ENCODE measurements at regions not wholly inside any gene's neighbourhood (a gene's known extent, or its start where the extent isn't known, plus 50 kb on each side); places are given as distances from the start of the nearest gene placed in this dataset.

DNA sequence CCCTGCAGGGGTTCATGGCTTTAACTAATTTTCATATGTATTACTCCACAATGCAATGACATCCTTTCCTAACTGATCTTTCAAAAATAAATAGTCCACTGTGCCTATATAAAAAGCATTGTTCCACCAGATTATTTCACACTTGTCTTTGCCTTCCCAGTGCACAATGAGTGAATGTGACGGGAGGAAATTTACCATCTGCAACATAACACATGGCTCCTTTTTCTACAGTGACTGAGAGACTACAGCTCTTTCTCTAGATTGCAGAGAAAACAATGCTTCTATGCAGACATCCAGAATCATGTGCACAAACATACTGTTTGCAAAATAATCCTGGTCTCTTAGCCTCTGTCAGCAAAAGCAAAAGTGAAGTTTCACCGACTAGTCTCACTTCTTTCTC lies 483.7 kb upstream of the PIK3R1 start:
- Histone ChIP-seq H3F3A (replicated peaks; ENCODE audit: insufficient read depth) (no peaks in the 10 kb centered on the region), H3K9me2 (0 out of 2 replicates have a peak, but pooled peaks cover 2% of the 10 kb centered on the region), H3K79me2 (ENCODE audit: insufficient read depth) (no peaks in the 10 kb centered on the region), H3K36me3 (replicated peaks in 1 of 2; ENCODE audit: control insufficient read depth in 1 of 2, insufficient read depth in 2 of 2, low read length in 1 of 2) (no peaks in the 10 kb centered on the region), H2AFZ (ENCODE audit: low read depth) (no peak overlapping the region), H3K4me2 (no peak overlapping the region), H3K27me3 (ENCODE audit: insufficient read depth) (no peaks in the 10 kb centered on the region), H4K20me1 (ENCODE audit: insufficient read depth) (no peaks in the 10 kb centered on the region), H3K4me1 (ENCODE audit: control insufficient read depth in 1 of 2, insufficient read depth in 2 of 2, low read depth in 1 of 2, low read length in 1 of 2) (no peaks in the 10 kb centered on the region), H3K4me3 (ENCODE audit: low read depth in 2 of 2, low read length in 1 of 2) (no peak overlapping the region), H3K9ac (no peak overlapping the region), H3K9me3 (no peaks in the 10 kb centered on the region), H3K27ac (ENCODE audit: low read depth in 2 of 2, low read length in 1 of 2) (no peak overlapping the region)
- no peak for DNase-seq
- TF ChIP-seq NFIC (IDR thresholded peaks at IDR 0.05; ENCODE audit: borderline replicate concordance) (no peak), POLR2AphosphoS5 (IDR thresholded peaks at IDR 0.05; ENCODE audit: low read depth, low read length) (no peak), ELF1 (IDR thresholded peaks at IDR 0.05) (no peak), TCF12 (IDR thresholded peaks at IDR 0.05) (no peak)
- POLR2A ChIA-PET = no interaction called here
- CTCF ChIA-PET = no interaction called here
- 58% methylated on average over 2 of the region's 2 CpGs for WGBS (ENCODE audit: low lambda C conversion rate)

DNA sequence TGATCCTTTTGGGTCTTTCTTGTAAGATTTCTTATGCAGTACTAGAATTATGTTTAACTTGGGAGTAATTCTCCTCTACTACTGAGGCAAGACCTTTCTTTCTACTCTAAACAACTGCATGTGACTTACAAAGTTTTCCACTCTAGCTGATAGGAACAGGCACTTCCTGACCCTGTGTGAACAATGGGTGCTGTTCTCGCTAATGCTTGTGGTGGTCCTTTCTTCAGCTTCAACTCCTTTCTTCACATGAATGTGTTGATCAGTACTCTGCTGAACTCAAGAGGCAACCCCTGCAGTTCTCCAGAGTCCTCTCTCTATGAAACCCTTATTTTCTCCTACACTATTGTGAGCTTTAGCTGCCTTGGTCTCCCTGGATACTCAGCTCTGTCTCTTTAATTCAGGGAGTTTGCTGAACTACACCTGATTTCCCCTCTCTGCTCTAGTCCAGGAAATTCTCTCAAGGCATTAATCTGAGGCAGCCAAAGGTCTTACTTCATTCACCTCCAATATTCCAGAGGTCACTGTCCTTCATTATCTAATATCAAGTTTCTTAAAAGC lies 484.6 kb upstream of the PIK3R1 start:
- TF ChIP-seq, protein P1, sequence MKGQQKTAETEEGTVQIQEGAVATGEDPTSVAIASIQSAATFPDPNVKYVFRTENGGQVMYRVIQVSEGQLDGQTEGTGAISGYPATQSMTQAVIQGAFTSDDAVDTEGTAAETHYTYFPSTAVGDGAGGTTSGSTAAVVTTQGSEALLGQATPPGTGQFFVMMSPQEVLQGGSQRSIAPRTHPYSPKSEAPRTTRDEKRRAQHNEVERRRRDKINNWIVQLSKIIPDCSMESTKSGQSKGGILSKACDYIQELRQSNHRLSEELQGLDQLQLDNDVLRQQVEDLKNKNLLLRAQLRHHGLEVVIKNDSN (IDR thresholded peaks at IDR 0.05; ENCODE audit: borderline replicate concordance, low read depth) = no peak
- TF ChIP-seq, protein P2, sequence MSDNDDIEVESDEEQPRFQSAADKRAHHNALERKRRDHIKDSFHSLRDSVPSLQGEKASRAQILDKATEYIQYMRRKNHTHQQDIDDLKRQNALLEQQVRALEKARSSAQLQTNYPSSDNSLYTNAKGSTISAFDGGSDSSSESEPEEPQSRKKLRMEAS (IDR thresholded peaks at IDR 0.05; ENCODE audit: low read depth) = no peak
- TF ChIP-seq, protein P3, sequence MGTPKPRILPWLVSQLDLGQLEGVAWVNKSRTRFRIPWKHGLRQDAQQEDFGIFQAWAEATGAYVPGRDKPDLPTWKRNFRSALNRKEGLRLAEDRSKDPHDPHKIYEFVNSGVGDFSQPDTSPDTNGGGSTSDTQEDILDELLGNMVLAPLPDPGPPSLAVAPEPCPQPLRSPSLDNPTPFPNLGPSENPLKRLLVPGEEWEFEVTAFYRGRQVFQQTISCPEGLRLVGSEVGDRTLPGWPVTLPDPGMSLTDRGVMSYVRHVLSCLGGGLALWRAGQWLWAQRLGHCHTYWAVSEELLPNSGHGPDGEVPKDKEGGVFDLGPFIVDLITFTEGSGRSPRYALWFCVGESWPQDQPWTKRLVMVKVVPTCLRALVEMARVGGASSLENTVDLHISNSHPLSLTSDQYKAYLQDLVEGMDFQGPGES (IDR thresholded peaks at IDR 0.05; ENCODE audit: low read depth, low read length) = no peak
- TF ChIP-seq ELF1 (IDR thresholded peaks at IDR 0.05) (no peak), YY1 (IDR thresholded peaks at IDR 0.05; ENCODE audit: low read depth) (no peak), RXRA (IDR thresholded peaks at IDR 0.05; ENCODE audit: borderline replicate concordance, low read depth) (no peak), POLR2AphosphoS5 (IDR thresholded peaks at IDR 0.05; ENCODE audit: low read depth, low read length) (no peak), MEF2A (IDR thresholded peaks at IDR 0.05; ENCODE audit: borderline replicate concordance, low read depth) (no peak), GATA2 (CRISPR knock-in tag; IDR thresholded peaks at IDR 0.05) (no peak), GABPA (IDR thresholded peaks at IDR 0.05; ENCODE audit: low read depth) (no peak), TEAD4 (IDR thresholded peaks at IDR 0.05; ENCODE audit: borderline replicate concordance, insufficient read depth) (no peak), FOSL2 (IDR thresholded peaks at IDR 0.05; ENCODE audit: borderline replicate concordance, low read depth) (no peak), TAF1 (IDR thresholded peaks at IDR 0.05; ENCODE audit: borderline replicate concordance, low read depth, low read length) (no peak)
- TF ChIP-seq, protein P4, sequence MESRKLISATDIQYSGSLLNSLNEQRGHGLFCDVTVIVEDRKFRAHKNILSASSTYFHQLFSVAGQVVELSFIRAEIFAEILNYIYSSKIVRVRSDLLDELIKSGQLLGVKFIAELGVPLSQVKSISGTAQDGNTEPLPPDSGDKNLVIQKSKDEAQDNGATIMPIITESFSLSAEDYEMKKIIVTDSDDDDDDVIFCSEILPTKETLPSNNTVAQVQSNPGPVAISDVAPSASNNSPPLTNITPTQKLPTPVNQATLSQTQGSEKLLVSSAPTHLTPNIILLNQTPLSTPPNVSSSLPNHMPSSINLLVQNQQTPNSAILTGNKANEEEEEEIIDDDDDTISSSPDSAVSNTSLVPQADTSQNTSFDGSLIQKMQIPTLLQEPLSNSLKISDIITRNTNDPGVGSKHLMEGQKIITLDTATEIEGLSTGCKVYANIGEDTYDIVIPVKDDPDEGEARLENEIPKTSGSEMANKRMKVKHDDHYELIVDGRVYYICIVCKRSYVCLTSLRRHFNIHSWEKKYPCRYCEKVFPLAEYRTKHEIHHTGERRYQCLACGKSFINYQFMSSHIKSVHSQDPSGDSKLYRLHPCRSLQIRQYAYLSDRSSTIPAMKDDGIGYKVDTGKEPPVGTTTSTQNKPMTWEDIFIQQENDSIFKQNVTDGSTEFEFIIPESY (IDR thresholded peaks at IDR 0.05; ENCODE audit: borderline replicate concordance, low read depth) = no peak
- TF ChIP-seq, protein P5, sequence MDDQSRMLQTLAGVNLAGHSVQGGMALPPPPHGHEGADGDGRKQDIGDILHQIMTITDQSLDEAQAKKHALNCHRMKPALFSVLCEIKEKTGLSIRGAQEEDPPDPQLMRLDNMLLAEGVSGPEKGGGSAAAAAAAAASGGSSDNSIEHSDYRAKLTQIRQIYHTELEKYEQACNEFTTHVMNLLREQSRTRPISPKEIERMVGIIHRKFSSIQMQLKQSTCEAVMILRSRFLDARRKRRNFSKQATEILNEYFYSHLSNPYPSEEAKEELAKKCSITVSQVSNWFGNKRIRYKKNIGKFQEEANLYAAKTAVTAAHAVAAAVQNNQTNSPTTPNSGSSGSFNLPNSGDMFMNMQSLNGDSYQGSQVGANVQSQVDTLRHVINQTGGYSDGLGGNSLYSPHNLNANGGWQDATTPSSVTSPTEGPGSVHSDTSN (IDR thresholded peaks at IDR 0.05) = no peak
- H2AFZ ChIP-seq (ENCODE audit: low read depth) = no peak overlapping the region
- CTCF ChIA-PET = no interaction called here

More for the DNA sequence above, 484.6 kb upstream of the PIK3R1 start:
- Histone ChIP-seq H3K4me2 (no peak overlapping the region), H3K9me3 (no peaks in the 10 kb centered on the region), H3K79me2 (ENCODE audit: insufficient read depth) (no peaks in the 10 kb centered on the region), H3K27ac (ENCODE audit: low read depth in 2 of 2, low read length in 1 of 2) (no peak overlapping the region), H3K4me1 (ENCODE audit: control insufficient read depth in 1 of 2, insufficient read depth in 2 of 2, low read depth in 1 of 2, low read length in 1 of 2) (no peaks in the 10 kb centered on the region), H3K9me2 (0 out of 2 replicates have a peak, but pooled peaks cover 2% of the 10 kb centered on the region), H3F3A (replicated peaks; ENCODE audit: insufficient read depth) (no peaks in the 10 kb centered on the region), H3K36me3 (replicated peaks in 1 of 2; ENCODE audit: control insufficient read depth in 1 of 2, insufficient read depth in 2 of 2, low read length in 1 of 2) (no peaks in the 10 kb centered on the region), H3K9ac (no peak overlapping the region), H4K20me1 (ENCODE audit: insufficient read depth) (no peaks in the 10 kb centered on the region), H3K27me3 (ENCODE audit: insufficient read depth) (no peaks in the 10 kb centered on the region), H3K4me3 (ENCODE audit: low read depth in 2 of 2, low read length in 1 of 2) (no peak overlapping the region)
- POLR2A ChIA-PET = no interaction called here
- WGBS (ENCODE audit: low lambda C conversion rate) = 82% methylated on average over 1 of the region's 1 CpG
- no peak for DNase-seq
